ENCODE measurements at regions not wholly inside any gene's neighbourhood (a gene's known extent, or its start where the extent isn't known, plus 50 kb on each side); places are given as distances from the start of the nearest gene placed in this dataset.

DNA sequence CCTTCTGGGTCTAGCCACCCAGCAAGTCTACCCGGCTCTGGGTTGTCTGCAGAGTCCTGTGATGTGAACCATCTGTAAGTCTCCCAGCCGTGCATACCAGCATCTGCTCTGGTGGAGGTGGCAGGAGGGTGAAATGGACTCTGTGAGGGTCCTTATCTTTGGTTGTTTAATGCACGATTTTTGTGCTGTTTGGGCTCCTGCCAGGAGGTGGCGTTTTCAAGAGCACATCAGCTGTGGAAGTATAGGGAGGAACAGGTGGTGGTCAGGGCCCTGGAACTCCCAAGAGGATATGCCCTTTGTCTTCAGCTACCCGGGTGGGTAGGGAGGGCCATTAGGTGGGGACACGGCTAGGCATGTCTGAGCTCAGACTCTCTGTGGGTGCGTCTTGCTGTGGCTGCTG is 66.5 kb upstream of the ZFP42 start:
- intact Hi-C loops (cut with DNase I) = no loop called here
- no peak for DNase-seq
- no peak for ATAC-seq

DNA sequence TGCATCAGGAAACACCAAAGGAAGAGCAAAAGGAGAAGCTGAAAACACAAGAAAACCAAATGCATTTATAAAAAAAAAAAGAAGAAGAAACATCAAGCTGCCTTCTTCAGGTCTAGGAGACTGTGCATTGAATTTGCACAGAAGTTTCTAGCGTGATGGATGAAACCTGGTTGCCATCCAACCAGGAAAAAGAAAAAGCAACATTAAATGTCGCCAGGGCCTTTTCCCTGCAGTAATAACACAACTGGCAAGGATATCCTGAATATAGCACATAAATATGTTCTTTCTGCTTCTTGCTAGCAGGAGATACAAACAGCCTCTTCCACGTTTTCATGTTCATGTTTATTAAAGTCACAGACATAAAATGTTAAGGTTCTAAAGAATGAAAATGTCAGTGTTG is 60.8 kb upstream of the ZFP42 start:
- ATAC-seq (no peak), DNase-seq (no peak)
- intact Hi-C loops (cut with DNase I) = no loop called here

DNA sequence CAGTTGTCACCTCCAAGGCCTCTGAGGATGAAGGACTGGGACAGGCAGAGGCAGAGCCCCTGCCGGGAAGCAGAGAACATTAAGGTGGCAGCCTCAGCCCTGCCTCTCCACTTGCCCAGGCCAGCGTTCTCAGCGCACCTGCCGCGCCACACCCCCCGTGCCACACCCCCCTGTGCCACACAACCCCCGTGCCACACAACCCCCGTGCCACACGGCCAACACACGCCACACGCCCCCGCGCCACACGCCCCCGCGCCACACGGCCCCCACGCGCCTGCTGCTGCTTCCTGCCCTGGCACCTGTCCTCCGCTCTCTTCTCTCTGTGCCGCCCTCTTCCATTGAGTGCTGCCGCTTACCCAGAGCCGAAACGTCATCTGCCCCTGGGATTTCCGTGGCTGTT is 58.0 kb upstream of the ZFP42 start:
- intact Hi-C loops (cut with DNase I) = no loop called here
- ATAC-seq (no peak), DNase-seq (no peak)

DNA sequence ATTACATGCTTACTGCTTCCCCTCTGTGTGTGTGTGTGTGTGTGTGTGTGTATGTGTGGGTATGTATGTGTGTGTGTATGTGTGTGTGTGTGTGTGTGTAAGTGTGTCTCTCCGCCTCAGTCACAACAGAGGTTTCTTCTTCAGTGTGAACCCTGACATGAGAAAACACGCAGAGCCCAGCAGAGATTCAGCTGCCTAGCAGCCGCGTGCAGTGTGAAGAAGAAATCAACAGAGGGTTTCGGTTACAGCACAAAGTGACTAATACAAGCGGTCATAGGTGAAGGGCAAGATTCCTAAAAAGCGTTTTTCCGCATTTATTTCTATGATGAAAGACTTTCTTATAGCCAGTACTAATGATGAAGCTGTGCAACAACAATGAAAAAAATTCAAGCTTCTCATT is 55.3 kb upstream of the ZFP42 start:
- intact Hi-C loops (cut with DNase I) = no loop called here
- no peak for DNase-seq
- ATAC-seq = no peak

DNA sequence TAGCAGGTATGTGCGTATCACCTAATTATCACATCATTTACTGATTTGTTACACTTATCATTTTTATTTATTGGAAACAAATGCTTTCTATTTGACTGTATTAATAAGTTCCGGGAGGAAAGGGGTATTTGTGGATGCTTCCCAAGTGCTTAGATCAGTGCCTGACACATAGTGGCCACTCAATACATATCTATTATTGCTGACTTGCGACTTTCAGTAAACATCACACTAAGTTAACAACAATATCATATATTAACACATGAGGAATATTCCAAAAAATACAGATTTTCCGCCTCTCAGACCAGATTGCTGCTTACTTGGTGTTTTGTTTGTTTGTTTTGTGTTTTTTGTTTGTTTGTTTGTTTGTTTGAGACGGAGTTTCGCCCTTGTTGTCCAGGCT is 52.6 kb upstream of the ZFP42 start:
- no peak for DNase-seq
- ATAC-seq = no peak
- intact Hi-C loops (cut with DNase I) = no loop called here

DNA sequence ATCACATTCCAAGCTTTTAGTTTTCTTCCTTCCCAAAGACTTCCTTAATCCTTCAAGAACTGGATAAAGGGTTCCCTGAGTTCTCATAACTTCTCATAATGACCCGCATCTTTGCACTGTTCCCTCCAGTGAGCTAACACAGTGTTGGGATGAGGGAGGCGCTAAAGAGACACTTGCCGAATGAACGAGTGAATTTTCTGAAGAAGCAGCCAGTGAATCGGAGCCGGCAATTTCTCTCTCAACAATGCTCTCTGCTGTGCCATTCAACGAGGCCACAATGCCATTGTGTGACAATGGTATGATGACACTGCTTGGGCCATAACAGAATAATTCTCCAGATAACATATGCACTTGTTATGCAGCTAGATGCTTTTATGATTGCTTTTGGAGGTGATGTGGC is 51.4 kb upstream of the ZFP42 start:
- DNase-seq = no peak
- intact Hi-C loops (cut with DNase I) = no loop called here
- ATAC-seq = no peak
